B cell (primary cell): ENCODE measurements at regions not wholly inside any gene's neighbourhood (a gene's known extent, or its start where the extent isn't known, plus 50 kb on each side); places are given as distances from the start of the nearest gene placed in this dataset.

ENCODE experiments used
- ATAC-seq: fragments of 200-7000 bp; cut with Tn5 transposase; one replicate; pipeline ENCODE4 v1.10.0; 2021; ENCODE audit warnings: low read depth, mild to moderate bottlenecking, moderate number of reproducible peaks, moderate library complexity
- CTCF ChIA-PET: fragments of 350-600 bp; sonication (Branson Sonifier 250); formaldehyde crosslinking; loops from one replicate; lab custom pipeline; 2021; ENCODE audit warnings: antibody characterized with exemption, inconsistent platforms; lab: Charles Lee
- POLR2A ChIA-PET: fragments of 350-600 bp; sonication (Branson Sonifier 250); formaldehyde crosslinking; loops from one replicate; lab custom pipeline; 2021; ENCODE audit warnings: antibody characterized with exemption; lab: Charles Lee
- DNase-seq: peaks from one replicate; pipeline ENCODE4 v3.0.0; 2013
- H2AFZ ChIP-seq: 2 replicates; pipeline ENCODE4 v1.6.1; 2012; ENCODE audit warnings: mild to moderate bottlenecking, low read depth, low read length; ENCODE audit not compliant: insufficient read depth, poor library complexity, severe bottlenecking
- H3K27ac ChIP-seq, 2 donors: 1 replicate in 1 of 2; 2 replicates in 1 of 2; pipeline ENCODE4 v1.5.1; 2012 to 2013; ENCODE audit warnings: low read length in 2 of 2, mild to moderate bottlenecking in 2 of 2, moderate library complexity in 1 of 2
- H3K27me3 ChIP-seq, 4 experiments: fragments of 200-600 bp in 1 of 4; sonication (generic) in 1 of 4; replicated peaks in 1 of 4; 1 replicate in 2 of 4; 2 replicates in 2 of 4; pipeline versions ENCODE4 v1.6.1 to v1.7.0; 2013 to 2016; ENCODE audit warnings: low read length in 3 of 4, mild to moderate bottlenecking in 2 of 4, mixed read lengths in 1 of 4, moderate library complexity in 1 of 4; ENCODE audit not compliant: insufficient read depth in 4 of 4, control insufficient read depth in 3 of 4; ENCODE audit errors: control extremely low read depth in 1 of 4
- H3K36me3 ChIP-seq, 2 experiments: replicated peaks in 1 of 2; 1 replicate in 1 of 2; 2 replicates in 1 of 2; pipeline versions ENCODE4 v1.6.1 to v1.7.1; 2013; ENCODE audit warnings: low read length in 1 of 2; ENCODE audit not compliant: insufficient read depth in 2 of 2, control insufficient read depth in 1 of 2; ENCODE audit errors: control extremely low read depth in 1 of 2, extremely low read depth in 1 of 2
- H3K4me1 ChIP-seq, 2 donors: fragments of 200-600 bp in 1 of 2; sonication (generic) in 1 of 2; 1 replicate in 1 of 2; 2 replicates in 1 of 2; pipeline versions ENCODE4 v1.5.1 to v1.6.1; 2013 to 2017; ENCODE audit warnings: low read length in 2 of 2; ENCODE audit not compliant: control insufficient read depth in 2 of 2, insufficient read depth in 2 of 2
- H3K4me2 ChIP-seq: replicated peaks from 2 replicates; pipeline ENCODE3; 2012; ENCODE audit warnings: mild to moderate bottlenecking, low read depth, low read length; ENCODE audit not compliant: poor library complexity, severe bottlenecking
- H3K4me3 ChIP-seq, 5 experiments: fragments of 200-600 bp in 1 of 5; sonication (generic) in 1 of 5; 1 replicate in 3 of 5; 2 replicates in 2 of 5; pipeline versions ENCODE4 v1.5.1 to v1.7.0; 2011 to 2016; ENCODE audit warnings: low read length in 4 of 5, mild to moderate bottlenecking in 4 of 5, low read depth in 2 of 5, control low read depth in 1 of 5, moderate library complexity in 1 of 5; ENCODE audit not compliant: insufficient read depth in 1 of 5; ENCODE audit errors: control extremely low read depth in 1 of 5, extremely low read depth in 1 of 5
- H3K79me2 ChIP-seq: fragments of 200-600 bp; sonication (generic); one replicate; pipeline ENCODE4 v1.6.0; 2016; ENCODE audit warnings: low read length; ENCODE audit not compliant: control insufficient read depth, insufficient read depth
- H3K9ac ChIP-seq: fragments of 200-600 bp; sonication (generic); 2 replicates; pipeline ENCODE4 v1.6.1; 2017; ENCODE audit warnings: mild to moderate bottlenecking, low read length, moderate library complexity
- H3K9me3 ChIP-seq, 3 donors: one replicate each; pipeline versions ENCODE4 v1.6.1 to v1.7.1; 2013; ENCODE audit warnings: low read length in 2 of 3; ENCODE audit not compliant: control insufficient read depth in 2 of 3, insufficient read depth in 1 of 3; ENCODE audit errors: control extremely low read depth in 1 of 3
- H4K20me1 ChIP-seq: 2 replicates; pipeline ENCODE4 v1.6.0; 2012; ENCODE audit warnings: mild to moderate bottlenecking, low read length; ENCODE audit not compliant: insufficient read depth, control insufficient read depth, poor library complexity, severe bottlenecking
- H3K27ac Mint-ChIP-seq: one replicate; pipeline ENCODE4 v1.8.0; 2021; ENCODE audit warnings: mixed read lengths
- H3K27me3 Mint-ChIP-seq: one replicate; pipeline ENCODE4 v1.8.0; 2021; ENCODE audit warnings: mixed read lengths
- H3K4me1 Mint-ChIP-seq: one replicate; pipeline ENCODE4 v1.8.0; 2021; ENCODE audit warnings: mixed read lengths
- H3K4me3 Mint-ChIP-seq: one replicate; pipeline ENCODE4 v1.8.0; 2021; ENCODE audit warnings: mixed read lengths
- H3K9me3 Mint-ChIP-seq: one replicate; pipeline ENCODE4 v1.8.0; 2022; ENCODE audit warnings: mixed read lengths; ENCODE audit not compliant: insufficient read depth
- CTCF ChIP-seq: fragments of 200-600 bp; IDR thresholded peaks from one replicate; pipeline ENCODE4 v1.8.0; 2022; ENCODE audit warnings: antibody characterized with exemption, mild to moderate bottlenecking
- EZH2 ChIP-seq: IDR thresholded peaks from 2 replicates; pipeline ENCODE4 v1.6.1; 2012; ENCODE audit warnings: borderline replicate concordance, low read depth, mild to moderate bottlenecking, moderate library complexity, low read length; ENCODE audit not compliant: insufficient read depth, poor library complexity, severe bottlenecking
- WGBS: methylation state at CpG from one replicate; pipeline ENCODE4 v1.1.5; 2013; ENCODE audit warnings: missing lambda C conversion rate; ENCODE audit not compliant: insufficient coverage; 5-methylcytosine and 5-hydroxymethylcytosine counted together
- intact Hi-C: fragments of 100-400 bp; cut with micrococcal nuclease; formaldehyde crosslinking; loops from one replicate; pipeline ENCODE4 v1.10.0; 2022

DNA sequence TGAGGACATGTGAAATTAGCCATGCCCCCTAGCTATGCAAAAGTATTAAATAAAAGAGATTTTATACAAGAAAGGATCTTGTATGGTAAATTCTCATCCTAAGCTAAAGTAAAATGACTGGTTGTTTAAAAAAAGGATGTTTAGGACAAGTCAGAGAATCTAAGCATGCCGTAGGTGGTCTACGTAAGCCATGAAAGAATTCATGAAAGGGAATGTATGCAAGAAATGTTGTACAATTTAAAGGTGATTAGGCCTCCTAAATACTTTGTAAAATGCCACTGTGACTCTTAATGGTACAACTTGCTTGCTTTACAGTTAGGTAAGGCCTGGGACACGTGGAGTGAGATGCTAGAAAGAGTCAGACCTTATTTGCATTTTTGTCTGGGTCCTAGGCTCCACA, 209.0 kb downstream of the EFHB start:
- H3K79me2 ChIP-seq, result no peaks in the 10 kb centered on the region
- DNase-seq (no peak), ATAC-seq (no peak)
- TF ChIP-seq EZH2 (no peak), CTCF (no peak)
- no peak overlapping the region for H3K4me3 ChIP-seq
- intact Hi-C loops, result no loop called here
- no peaks in the 10 kb centered on the region for H3K4me1 ChIP-seq
- Mint-ChIP-seq H3K4me3 (no peak overlapping the region), H3K4me1 (no peaks in the 10 kb centered on the region), H3K27me3 (peaks cover 6% of the 10 kb centered on the region), H3K27ac (no peak overlapping the region), H3K9me3 (no peaks in the 10 kb centered on the region)
- H2AFZ ChIP-seq, result no peak overlapping the region
- 92% methylated on average over 2 of the region's 3 CpGs for WGBS
- H3K4me2 ChIP-seq, result no peak overlapping the region
- H3K36me3 ChIP-seq, result no peaks in the 10 kb centered on the region
- no peak overlapping the region for H3K27ac ChIP-seq
- CTCF ChIA-PET, result no interaction called here
- POLR2A ChIA-PET, result no interaction called here
- no peaks in the 10 kb centered on the region for H3K9me3 ChIP-seq
- no peak overlapping the region for H3K9ac ChIP-seq
- no peaks in the 10 kb centered on the region for H3K27me3 ChIP-seq
- H4K20me1 ChIP-seq, result no peaks in the 10 kb centered on the region

DNA sequence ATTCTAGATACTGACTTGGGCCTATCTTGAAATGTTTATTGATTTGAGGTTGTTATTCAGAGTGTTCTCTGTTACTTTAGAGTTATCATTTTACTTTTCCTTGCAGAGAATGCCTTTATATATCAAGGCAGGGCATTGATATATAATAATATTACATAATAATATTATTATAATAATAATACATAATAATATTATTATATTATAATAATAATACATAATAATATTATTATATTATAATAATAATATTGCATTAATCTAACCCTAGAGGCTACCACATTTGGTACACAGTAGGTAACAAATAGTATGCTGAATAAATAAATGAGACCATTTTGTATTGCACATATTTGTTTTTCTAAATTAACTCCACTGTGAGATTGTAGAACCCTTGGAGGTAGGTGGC, 216.3 kb downstream of the EFHB start:
- POLR2A ChIA-PET, result no interaction called here
- Histone ChIP-seq H3K27ac (no peak overlapping the region), H3K36me3 (no peaks in the 10 kb centered on the region), H2AFZ (no peak overlapping the region), H3K9me3 (no peaks in the 10 kb centered on the region), H3K9ac (no peak overlapping the region), H3K4me2 (no peak overlapping the region), H4K20me1 (no peaks in the 10 kb centered on the region), H3K79me2 (no peaks in the 10 kb centered on the region), H3K4me3 (no peak overlapping the region), H3K4me1 (no peaks in the 10 kb centered on the region), H3K27me3 (no peaks in the 10 kb centered on the region)
- H3K4me3 Mint-ChIP-seq, result no peak overlapping the region
- no peaks in the 10 kb centered on the region for H3K4me1 Mint-ChIP-seq
- TF ChIP-seq CTCF, result no peak
- no peak for TF ChIP-seq EZH2
- intact Hi-C loops, result no loop called here
- DNase-seq (no peak), ATAC-seq (no peak)
- H3K27ac Mint-ChIP-seq, result no peak overlapping the region
- no peaks in the 10 kb centered on the region for H3K9me3 Mint-ChIP-seq
- H3K27me3 Mint-ChIP-seq, result peaks cover 6% of the 10 kb centered on the region
- CTCF ChIA-PET, result no interaction called here
